Amniotic stem cell (primary cell): ENCODE measurements at regions not wholly inside any gene's neighbourhood (a gene's known extent, or its start where the extent isn't known, plus 50 kb on each side); places are given as distances from the start of the nearest gene placed in this dataset.

Source experiments
- DNase-seq: peaks from one replicate; lab custom pipeline; 2025; lab: John Stamatoyannopoulos, UW

DNA sequence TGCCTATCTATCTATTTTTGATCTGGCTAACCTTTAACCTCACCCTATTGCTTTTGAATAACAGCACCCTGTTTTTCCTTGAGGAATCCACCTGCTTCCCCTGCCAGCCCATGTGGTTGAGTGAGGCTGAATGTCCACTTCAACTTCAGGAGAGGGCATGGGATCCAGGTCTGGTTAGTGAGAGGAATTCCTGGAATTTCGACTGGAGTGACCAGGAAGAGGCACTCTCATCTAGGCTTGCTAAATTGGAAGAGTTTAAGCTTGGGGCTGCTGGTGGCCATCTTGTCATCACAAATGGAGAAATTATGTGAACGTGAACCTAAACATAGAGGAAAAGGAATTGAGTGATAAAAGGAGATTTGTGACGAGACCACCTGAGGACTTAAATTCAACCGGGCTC, 322.1 kb downstream of the OSTF1 start:
- DNase-seq, result no peak

DNA sequence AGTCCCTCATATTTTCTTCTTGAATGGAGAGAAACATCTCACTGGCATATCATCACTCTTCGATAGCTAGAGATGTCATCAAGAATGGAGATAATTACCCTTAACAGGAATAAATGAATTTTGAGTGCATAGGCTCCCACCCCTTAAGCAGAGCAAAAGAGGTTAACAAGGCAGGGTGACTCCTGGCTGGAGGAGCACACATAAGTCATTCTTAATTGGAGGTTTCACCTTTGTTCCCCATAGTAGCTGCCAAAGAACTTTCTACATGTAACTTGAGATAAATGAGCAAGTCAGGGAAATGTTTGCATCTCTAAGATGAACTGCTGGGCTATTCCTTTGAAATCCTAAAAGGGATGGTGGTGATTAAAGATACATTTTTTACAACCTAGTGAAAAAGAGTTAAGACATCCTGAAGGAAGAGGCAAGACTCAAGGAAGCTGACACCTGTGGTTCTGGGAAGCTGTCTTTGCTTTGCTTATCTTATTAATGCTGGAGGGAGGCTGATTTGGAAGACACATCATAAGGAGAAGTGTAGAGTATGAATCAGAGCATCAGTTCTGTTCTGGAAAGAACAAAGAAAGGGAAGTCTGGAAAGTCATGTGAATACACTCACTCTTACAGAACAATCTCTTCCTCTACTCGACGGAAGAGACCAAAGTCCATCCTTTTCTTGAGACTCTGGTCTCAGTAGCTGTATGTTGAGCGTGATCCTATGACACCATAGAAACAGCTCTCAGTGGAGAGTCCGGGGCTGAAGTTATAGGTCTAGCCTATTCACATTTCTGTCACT, 326.3 kb downstream of the OSTF1 start:
- no peak for DNase-seq

DNA sequence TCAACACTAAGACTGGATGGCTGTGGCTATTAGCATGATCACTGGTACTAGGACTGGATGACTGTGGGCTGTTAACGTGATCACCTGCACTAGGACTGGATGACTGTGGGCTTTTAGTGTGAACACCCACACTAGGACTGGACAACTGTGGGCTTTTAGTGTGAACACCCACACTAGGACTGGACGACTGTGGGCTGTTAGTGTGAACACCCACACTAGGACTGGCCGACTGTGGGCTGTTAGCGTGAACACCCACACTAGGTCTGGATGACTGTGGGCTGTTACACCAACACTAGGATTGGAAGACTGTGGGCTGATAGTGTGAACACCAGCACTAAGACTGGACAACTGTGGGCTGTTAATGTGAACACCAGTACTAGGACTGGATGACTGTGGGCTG, 329.2 kb downstream of the OSTF1 start:
- no peak for DNase-seq

- no peak for DNase-seq
Observed at GRCh38 chr9:75418518-75418917, 330.2 kb downstream of the OSTF1 start.

GRCh38 chr9:75422944-75423522, 334.7 kb downstream of the OSTF1 start:
- no peak for DNase-seq

GRCh38 chr9:75429531-75430475, 341.5 kb downstream of the OSTF1 start:
- no peak for DNase-seq

DNA sequence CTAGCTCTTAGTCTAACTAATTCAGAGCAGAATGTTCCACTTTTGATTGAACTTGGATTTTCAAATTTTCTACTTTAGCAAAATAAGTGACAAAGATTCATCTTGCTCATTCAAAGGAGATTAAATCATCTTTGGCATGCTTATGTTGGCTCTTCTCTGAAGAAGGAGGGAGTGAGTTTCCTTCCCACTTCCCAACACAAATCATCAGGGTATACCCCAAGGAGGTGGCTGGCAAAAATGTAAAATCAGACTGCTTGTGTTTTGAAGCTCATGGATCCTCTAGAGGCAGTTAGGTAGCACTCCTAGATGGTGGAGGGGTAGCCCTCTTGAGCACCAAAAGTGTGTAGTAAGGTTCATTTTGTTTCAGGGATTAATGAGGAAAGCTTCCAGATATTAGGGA, 343.1 kb downstream of the OSTF1 start:
- no peak for DNase-seq

- DNase-seq, result no peak
Observed at GRCh38 chr9:75432386-75432785, 344.1 kb downstream of the OSTF1 start.

- DNase-seq, result no peak
Observed at GRCh38 chr9:75432888-75433287, 344.6 kb downstream of the OSTF1 start.

GRCh38 chr9:75438716-75439115, 350.4 kb downstream of the OSTF1 start:
- DNase-seq, result no peak

DNA sequence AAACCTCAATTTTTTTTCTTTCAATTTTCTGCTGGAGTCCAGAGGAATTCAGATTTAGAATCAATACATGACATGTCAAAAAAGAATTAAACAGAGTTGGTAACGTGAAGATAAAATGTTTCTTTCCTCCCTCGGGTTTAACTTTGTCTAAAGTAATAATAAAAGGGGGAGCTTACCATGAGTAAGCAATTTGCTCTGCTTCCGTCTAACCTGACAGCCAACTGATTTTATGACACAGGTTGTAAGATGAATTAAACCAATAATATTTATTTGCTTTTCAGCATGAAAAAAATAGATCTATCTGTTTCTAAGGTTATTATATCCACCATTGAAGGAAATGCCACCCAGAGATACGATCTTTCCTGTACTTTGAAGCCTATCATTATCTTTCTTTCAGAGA, 352.6 kb downstream of the OSTF1 start:
- no peak for DNase-seq

DNA sequence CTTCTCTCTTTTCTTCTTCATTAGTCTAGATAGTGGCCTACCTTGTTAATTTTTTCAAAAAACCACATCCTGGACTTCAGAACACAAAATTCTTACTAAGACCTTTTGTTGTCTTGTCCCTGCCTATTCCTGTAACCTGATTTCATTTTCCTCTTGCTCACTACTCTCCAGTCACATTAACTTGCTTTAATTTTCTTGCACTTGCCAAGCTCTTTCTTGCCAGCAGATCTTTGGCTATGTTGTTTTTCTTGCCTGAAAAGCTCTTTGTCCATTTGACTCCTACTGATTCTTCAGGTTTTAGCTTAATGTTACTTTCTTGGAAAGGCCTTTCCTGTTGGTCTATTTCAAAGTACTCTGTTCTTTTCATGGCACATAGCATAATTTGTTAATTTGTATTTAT, 356.8 kb downstream of the OSTF1 start:
- no peak for DNase-seq

DNA sequence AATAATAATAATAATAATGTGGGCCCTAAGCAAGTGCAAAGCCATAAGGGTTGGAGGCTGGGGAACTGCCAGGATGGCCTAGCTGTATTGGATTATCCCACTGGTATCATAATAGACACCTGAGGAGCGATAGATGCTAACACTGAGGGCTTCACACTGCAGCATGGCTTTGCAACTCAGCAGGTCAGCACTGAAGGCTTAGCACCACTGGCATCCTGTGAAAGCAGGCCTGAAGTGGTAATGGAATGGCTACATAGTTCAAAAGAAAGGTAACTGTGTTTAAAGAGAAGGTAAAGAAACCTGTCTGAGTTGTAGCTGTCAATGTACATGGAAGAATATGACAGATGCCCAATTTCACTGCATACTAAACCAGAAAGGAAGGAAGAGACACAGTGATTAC, 359.0 kb downstream of the OSTF1 start:
- DNase-seq, result no peak

DNA sequence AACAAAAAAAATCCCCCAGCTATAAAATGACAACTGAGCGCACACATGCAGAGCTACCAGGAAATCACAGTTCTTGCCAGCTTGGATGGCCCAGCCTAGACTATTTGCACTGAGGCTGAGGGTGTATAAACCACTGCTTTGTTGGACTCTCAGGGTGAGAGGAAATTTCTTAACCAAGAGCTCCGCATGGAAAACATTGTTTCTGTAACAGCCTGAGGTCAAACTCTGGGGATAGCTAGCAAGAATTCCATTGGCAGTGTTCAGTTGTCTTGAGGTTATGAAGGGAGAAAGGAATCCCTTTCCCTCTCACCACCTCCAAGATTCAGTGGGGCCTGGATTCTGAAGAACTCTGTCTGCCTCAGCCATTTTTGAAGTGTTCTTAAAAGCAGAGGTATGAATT, 360.0 kb downstream of the OSTF1 start:
- DNase-seq, result no peak

GRCh38 chr9:75448955-75449354, 360.6 kb downstream of the OSTF1 start:
- no peak for DNase-seq

- DNase-seq, result no peak
Observed at GRCh38 chr9:75451045-75451444, 362.7 kb downstream of the OSTF1 start.

GRCh38 chr9:75451505-75451904, 363.2 kb downstream of the OSTF1 start:
- no peak for DNase-seq

- no peak for DNase-seq
Observed at GRCh38 chr9:75452512-75452911, 364.2 kb downstream of the OSTF1 start.

- DNase-seq, result no peak
Observed at GRCh38 chr9:75454043-75454442, 365.7 kb downstream of the OSTF1 start.

GRCh38 chr9:75454891-75455290, 366.6 kb downstream of the OSTF1 start:
- DNase-seq, result no peak

GRCh38 chr9:75455444-75455921, 367.2 kb downstream of the OSTF1 start:
- DNase-seq, result no peak

- no peak for DNase-seq
Observed at GRCh38 chr9:75456698-75457097, 368.4 kb downstream of the OSTF1 start.
